Right renal pelvis (tissue), 4 donors: ENCODE measurements at regions not wholly inside any gene's neighbourhood (a gene's known extent, or its start where the extent isn't known, plus 50 kb on each side); places are given as distances from the start of the nearest gene placed in this dataset.
A peak's percentile ranks its signal among the peaks of the same experiment; 100 is the strongest.
"Not testable (repeated sequence)": the region's sequence is repeated elsewhere in the genome, so short reads cannot be mapped to it uniquely, and the experiment has no call there.

Experiments
- DNase-seq, 4 donors: peaks; one replicate each; pipeline ENCODE4 v3.0.0-alpha.2; 2013; ENCODE audit warnings: low read depth in 4 of 4, low spot score in 3 of 4, missing footprints in 1 of 4

DNA sequence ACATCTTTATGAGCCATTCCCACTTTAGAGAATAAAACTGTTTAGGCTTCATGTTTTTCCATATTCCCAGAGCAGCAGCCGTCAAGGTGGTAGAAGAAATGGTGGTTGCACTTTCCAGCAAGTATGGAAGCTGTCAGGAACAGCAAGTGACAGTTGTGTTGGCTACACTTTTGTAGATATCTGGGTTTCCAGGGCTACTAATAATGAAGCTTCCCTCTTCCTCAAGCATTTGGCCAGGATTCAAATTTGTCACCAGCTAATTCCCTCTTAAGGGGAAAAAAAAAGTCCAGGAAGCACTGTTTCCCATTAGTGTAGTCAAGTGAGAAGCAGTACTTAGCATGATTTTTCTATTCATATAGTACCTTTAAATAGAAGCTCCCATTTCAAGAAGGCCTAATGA lies 252.8 kb downstream of the IGSF11 start:
- DNase-seq, result no peak

DNA sequence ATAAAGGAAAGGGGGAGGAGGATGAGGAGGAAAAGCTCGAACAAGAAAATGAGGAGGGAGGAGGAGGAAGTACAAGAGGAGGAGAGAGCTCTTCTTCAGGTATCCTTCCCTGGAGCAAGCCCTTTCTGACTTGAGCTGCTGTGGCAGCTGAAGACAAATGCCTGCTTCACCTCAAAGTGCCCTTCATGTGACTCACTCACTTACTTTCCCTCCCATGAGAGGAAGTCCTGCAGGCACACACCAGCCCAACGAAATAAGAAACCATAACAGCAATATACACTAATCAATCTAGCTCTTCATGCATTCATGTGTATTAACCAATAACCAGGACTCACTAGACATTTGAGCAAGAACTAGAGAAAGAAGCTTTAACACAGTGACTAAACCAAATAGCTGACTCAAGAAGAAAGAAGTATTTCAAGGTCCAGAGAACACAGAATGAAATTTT lies 251.9 kb downstream of the IGSF11 start:
- no peak for DNase-seq

DNA sequence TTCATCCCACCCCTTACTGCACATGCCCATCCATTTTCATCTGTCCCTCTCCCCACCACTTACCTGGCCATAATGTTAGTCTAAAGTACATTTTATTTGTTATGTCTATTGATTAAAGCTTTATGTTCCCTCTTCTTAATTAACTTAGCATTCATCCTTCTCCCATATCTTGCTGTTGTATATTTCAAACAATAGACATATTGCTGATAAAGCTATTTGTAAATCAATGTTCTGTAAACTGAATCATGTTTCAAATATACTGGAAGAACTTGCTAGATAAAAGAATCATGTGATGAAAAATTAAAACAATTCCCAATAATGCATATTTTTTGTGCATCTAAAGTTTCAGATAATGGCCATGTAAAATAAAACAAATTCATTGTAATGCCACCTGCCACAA lies 249.2 kb downstream of the IGSF11 start:
- no peak for DNase-seq

DNA sequence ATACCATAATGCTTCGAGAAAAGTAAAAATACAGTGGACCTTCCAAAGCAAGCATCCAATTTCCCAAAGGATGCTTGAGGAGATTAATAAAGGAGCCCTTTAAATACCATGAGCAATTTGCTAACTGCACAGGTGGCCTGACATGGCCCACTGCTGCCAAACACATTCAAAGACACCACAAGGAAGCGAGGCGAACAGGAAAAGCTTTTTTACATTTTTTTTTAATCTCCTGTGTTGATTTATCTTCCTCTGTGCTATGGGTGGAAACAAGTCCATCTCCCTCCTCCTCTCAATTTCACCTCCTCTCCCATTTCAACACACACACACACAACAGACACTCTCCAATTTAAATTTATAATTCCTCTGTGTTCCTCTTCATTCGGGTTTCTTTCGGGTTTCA lies 243.4 kb downstream of the IGSF11 start:
- no peak for DNase-seq

DNA sequence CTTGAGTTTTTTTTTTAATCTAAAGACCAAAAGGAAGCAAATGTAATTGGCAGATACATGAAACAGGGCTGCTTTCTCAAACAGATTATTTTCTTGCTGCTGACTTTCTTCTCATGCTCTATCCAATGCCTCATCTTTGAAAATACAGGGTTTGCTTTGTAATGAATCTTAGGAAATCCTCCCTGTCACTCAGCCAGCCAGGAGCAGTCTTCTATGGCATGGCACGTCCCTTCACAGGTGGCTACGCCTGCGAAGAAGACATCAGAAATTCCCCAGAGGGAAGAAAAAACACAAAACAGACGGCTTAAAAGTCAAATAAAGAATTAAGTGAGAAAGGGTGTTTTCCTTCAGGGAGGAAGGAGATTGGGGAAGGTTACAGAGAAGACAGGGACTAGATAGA lies 242.5 kb downstream of the IGSF11 start:
- DNase-seq, result no peak

DNA sequence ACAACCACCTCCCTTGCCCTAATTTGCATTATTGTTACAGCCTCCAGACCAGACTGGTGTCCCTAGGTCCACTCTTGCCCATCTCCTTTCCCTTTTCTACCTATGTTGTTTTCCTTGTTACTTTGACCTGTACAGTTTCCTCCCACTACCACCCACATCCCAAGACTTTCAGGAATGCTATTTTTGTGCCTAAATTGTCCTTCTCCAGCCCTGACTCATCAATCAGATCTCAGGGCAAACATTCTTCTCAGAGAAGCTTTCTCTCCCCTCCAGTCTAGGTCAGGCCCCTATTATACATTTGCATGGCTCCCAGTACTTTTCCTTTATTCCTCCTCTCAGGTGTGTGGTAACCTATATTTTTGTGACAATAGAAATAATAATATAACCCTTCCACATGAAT lies 241.5 kb downstream of the IGSF11 start:
- DNase-seq, result no peak

DNA sequence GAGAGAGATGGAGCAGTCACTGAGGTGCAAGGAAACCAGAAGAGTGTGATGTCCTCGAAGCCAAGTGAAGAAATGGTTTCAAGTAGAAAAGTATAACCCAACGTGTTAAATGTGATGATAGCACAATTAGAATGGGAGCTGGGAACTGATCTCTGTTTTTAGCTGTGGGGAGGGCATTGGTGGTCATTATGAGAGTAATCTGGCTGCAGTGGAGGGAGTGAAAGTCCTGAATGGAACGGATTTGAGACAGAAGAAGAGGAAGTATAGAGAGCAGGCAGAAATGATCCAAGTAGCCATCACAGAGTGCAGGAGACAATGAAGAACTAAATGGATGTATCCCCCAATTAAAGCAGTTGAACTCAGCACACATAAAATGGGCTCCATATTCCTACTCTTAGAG lies 235.3 kb downstream of the IGSF11 start:
- no peak for DNase-seq

DNA sequence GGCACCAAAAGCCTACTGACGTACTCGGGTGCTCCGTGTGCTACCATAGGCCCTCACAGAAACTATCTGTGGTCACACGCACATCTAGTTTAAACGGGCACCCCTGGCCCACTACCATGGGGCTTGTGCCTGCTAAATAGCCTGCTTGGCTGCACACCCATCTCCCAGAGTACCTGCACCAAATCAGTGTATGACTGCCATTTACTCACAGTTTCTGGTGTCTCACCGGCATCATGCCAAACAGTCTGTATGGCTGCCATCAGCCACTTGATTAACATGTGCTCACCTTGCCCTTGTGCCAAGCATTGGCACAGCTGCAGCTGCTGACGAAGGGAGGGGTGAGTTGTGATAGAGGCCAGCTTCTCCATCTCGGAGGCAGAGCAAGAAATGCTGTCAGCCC lies 232.7 kb downstream of the IGSF11 start:
- no peak for DNase-seq

DNA sequence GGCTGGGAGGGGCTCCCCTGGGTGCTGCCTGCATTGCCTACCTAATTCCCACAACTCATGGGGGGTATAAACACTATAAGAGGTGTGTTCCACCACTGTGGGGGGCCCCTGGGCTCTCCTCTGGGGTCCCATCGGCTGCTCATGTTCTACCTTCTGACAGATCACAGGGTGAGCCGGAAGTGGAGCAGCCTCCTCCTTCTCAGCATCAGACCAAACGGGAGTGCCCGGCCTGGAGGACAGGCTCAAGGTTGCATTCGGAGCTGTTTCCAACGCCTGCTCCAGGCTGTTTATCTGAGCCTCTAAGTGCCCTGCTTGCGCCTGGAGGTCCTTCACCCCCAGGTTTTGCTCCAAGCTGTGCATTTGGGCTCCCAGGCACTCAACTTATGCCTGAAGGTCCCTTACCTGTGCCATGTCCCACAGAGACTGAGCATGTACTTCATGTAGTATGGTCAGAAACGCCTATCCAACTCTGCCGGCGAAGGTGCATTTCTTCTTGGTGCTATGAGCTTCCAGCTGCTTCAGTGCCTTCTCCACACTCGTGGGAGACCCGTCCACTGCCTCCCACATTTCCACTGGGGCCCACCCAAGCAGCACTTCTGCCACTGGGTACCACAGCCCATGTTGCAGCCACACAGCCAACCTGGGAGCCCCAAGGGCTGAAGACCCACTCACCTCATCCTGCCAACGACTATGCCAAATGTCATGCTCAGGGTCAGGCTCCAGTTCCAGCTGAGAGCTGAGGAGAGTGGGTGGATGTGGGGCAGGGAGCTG lies 232.1 kb downstream of the IGSF11 start:
- DNase-seq, result no peak

DNA sequence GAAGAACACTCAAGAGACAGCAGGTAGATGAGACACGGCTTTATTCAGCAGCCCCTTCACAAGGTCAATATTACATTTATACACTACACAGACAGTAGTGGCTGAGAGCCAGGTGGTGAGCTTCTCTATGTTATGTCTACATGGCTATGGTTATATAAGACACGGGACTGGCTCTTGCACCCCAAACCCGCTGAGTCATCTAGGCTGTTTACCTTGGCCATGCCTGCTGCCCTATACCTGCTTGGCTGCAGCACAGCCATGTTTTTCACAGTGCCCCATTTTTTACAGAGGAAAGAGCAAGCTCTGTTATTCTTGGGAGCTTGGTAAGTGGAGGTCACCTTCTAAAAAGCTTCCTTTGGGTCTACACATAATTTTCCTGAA lies 231.6 kb downstream of the IGSF11 start:
- no peak for DNase-seq

DNA sequence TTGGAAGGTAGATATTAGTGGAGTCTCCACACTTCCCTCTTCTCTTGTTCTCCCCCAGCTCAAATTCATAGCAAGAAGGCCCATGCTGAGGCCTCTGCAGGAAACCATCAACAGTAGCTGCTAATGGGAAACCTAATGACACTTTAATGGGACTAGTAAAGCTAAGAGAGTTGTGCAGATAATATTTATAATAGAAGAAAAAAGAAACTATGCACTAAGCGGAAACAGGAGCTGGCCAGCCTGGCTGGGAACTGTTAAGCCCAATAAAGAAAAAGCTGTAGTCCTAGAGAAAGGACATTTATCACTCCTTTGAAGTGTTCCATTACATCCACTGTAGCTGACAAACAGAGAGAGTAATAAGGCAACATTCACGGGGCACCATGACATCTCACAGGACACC lies 229.6 kb downstream of the IGSF11 start:
- no peak for DNase-seq

DNA sequence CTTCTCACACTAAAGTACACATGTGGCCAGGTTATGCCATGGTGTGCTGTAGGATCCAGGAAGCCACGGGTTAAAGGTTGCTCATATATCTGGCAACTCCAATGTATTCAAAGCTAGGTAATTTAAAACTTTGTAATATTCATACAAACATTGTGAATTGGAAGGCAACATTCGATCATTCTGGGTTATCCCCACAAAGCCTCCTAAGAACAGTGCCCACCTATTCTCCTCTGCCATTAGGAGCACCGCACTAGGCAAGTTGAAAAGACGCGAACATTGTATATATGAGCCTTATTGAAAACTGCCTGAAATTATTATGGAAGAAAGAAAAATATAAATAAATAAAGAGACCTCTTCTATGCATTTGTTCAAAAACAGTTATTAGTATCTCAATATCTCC lies 228.2 kb downstream of the IGSF11 start:
- DNase-seq, result no peak

DNA sequence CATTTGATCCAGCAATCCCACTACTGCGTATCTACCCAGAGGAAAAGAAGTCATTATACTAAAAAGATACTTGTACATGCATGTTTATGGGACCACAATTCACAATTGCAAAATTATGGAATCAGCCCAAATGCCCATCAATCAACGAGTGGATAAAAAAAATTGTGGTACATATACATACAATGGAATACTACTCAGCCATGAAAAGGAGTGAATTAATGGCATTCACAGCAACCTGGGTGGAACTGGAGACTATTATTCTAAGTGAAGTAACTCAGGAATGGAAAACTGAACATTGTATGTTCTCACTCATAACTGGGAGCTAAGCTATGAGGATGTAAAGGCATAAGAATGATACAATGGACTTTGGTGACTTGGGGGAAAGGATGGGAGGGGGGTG lies 227.3 kb downstream of the IGSF11 start:
- not testable (repeated sequence) for DNase-seq

DNA sequence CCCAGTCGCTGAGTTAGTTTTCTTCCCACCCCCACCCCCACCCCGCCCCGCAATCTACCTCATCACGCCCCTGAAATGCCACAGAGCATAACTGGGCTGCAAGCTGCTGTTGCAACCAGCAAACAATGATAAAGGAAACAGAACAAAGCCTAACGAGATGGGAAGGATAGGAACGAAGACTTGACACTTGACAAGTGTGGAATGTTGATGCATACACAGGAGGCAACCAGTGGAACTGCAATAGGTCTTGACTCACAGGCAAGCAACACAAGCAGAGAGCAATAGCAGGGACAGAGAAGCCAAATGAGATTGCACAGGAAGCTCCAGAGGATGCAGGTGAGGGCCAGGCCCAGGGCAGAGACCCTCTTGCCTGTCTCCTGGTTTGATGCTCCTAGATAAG lies 225.9 kb downstream of the IGSF11 start:
- DNase-seq, result no peak

DNA sequence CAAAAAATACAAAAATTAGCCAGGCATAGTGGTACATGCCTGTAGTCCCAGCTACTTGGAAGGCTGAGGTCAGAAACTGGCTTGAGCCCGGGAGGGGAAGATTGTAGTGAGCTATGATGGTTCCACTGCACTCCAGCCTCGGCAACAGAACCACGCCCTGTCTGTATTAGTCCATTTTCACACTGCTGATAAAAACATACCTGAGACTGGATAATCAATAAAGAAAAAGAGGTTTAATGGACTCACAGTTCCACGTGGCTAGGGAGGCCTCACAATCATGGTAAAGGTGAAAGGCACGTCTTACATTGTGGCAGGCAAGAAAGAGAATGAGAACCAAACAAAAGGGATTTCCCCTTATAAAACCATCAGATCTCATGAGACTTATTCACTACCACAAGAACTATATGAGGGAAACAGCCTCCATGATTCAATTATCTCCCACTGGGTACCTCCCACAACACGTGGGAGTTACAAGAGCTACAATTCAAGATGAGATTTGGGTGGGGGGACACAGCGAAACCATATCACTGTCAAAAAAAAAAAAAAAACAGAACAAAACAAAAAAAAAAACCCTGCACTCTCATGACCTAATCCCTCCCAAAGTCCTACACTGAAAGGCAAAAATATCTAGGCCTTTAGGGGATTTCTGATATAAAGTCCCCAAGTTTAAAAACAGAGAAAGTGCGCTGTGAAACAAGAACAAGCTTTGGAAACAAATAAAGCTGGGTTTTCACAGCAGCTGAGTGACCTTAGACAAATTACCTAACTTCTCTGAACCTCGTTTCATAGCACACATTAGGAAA lies 224.7 kb downstream of the IGSF11 start:
- DNase-seq, result no peak

DNA sequence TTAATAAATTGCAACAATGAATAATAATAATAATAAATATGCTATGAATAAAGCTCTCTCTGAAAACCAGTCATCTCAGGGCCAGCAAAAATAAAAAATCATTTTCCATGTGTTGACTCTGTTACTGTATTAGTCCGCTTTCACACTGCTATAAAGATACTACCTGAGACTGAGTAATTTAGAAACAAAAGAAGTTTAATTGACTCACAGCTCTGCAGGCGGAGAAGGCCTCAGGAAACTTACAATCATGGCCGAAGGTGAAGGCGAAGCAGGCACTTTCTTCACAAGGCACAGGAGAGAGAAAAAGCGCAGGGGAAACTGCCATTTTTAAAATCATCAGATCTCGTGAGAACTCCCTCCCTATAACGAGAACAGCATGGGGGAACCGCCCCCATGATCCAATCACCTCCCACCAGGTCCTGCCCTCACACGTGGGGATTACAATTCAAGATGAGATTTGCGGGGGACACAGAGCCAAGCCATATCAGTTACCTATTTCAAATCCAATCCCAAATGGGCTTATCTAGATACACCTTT lies 224.1 kb downstream of the IGSF11 start:
- DNase-seq, result no peak

DNA sequence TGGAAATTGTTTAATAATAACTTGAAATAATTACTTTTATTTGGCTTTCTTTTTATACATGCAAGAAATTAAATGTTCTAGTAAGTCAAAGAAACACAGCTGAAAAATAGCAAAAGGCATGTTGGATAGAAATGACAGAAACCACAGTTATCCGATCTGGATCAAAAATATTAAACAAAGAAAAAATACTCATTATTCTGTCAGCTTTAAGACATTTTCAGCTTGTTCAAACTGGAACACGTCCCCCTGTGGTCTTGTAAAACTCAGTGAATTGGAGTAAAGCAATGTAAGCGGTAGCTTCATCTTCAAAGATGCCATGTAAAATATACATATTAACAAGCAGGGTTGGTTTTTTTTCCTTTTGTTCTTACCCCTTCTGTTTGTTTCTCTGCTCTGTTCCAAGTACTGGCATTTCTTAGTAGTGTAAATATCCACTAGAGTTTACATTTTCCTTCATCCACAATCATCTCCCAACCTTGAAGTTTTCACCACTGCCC lies 223.4 kb downstream of the IGSF11 start:
- no peak for DNase-seq

DNA sequence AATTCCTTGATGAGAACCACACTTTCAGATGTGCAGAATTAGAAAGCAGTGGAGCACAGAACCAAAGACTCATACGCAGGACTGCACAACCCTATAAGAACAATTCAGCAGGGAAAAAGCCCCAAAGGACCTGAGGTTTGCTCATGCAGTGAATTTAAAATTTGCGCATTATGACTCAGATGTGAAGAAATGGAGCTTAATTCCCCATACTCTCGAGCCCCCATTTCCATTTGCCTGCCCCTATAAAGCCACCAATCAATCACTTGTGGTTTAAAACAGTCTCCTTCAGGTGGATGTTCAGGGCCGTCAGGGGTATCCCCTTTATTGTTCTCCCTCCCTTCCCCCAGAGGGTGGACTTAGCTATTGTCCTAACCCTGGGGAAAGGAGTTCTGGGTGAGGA lies 221.2 kb downstream of the IGSF11 start:
- no peak for DNase-seq

DNA sequence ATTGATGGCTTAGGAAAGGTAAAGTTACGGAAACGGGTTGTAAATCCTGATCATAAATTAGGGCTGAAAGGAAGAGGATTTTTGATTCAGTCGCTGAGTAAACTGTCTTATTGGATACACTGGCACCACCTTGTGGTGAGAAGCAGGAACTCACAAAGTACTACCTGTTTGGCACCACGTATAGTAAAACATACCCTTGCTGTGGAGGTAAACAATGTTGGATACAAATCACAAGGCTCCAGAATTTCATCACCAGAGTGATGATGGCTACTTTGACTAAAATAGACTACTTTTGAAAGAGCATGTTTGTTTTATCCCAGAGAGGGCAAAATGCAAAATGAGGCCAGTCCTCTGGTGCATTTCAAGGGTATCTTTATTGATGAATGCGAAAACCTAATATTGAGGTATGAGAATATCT lies 216.9 kb downstream of the IGSF11 start:
- DNase-seq, result peak in 3 of 4 donors; percentile 28 to 36 (median 32)

DNA sequence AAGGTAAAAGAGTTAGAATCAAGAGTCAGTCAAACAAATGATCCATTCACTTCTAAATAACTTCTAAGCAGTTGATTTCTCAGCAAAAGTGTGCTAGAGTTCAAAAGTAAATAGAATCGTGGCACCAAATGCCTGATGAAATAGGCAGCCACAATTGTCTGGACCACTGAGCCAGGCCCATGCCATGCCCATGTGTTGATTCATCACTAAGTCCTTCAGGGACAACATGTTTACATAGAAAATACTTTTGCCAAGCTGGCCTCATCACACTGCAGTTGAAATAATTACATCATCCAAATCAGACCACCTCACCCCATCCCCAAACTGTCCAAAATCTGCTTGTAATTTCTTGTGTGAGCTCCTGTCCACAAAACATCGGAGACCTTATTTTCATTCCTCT lies 216.3 kb downstream of the IGSF11 start:
- no peak for DNase-seq

DNA sequence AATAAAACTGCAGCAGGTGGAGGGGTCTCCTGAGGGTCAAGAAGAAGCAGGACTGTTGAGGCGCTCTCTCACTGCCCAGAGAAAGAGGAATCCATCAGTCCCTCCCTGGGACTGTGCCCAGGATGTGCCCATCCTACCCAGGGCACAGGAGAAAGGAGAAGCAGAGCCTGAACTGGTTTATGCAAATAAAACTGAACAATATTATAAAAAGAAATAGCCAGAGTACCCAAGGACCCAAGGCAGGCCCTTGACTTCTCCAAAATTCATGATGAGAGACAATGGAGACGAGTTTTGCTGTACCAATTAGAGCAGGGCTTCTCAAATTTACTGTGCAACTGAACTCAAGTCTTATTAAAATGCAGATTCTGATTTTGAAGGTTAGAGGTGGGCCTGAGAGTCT lies 211.0 kb downstream of the IGSF11 start:
- DNase-seq, result no peak

DNA sequence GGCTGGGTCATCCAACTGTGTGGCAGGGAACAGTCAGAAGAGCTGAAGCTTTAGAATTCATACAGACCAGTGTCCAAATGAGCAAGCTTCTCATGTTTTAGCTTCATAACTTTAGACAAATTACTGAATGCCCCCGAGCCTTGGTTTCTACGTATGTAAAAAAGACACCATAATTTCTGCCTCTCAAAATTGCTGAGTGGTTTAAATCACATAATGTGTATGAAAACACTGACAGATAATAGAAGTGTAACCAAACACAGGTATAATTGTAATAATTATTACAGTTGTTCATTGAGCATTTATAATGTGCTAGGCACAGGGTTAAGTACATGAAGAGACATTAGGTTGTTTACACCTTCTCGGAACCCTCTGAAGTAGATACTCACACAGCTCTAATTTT lies 207.2 kb downstream of the IGSF11 start:
- no peak for DNase-seq
